ENCODE measurements at regions not wholly inside any gene's neighbourhood (a gene's known extent, or its start where the extent isn't known, plus 50 kb on each side); places are given as distances from the start of the nearest gene placed in this dataset.
"Not testable (repeated sequence)": the region's sequence is repeated elsewhere in the genome, so short reads cannot be mapped to it uniquely, and the experiment has no call there.

DNA sequence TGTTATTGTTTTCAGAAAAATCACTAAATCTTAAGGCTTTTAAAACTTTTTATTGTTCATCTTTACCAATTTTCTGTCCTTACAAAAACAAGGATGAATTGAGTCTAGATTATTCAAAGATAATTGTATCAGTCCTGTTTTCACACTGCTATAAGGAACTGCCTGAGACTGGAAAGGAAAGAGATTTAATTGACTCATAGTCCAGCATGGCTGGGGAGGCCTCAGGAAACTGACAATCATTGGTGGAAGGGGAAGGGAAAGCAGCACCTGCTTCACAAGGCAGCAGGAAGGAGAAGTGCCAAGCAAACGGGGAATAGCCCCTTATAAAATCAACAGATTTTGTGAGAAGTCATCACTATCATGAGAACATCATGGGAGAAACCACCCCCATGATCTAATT lies 455.6 kb upstream of the ZP4 start:
- ATAC-seq (no peak), DNase-seq (no peak)

- DNase-seq (no peak), ATAC-seq (no peak)
These were observed 455.1 kb upstream of the ZP4 start for GRCh38 chr1:238345837-238346236.

DNA sequence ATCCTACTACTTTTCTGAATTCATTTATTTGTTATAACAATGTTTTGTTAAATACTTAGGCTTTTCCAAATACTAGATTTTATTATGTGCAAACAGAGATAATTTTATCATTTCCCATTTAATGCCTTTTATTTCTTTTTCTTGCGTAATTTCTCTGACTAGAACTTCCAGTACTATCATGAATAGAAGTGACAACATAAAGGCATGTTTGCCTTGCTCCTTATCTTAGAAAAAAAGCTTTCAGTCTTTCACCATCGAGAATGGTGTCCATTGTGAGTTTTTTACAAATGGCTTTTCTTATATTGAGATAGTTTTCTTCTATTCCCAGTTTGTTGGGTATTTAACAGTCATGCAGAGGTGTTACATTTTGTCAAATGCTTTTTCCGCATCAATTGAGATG lies 453.1 kb upstream of the ZP4 start:
- DNase-seq (no peak), ATAC-seq (no peak)

DNA sequence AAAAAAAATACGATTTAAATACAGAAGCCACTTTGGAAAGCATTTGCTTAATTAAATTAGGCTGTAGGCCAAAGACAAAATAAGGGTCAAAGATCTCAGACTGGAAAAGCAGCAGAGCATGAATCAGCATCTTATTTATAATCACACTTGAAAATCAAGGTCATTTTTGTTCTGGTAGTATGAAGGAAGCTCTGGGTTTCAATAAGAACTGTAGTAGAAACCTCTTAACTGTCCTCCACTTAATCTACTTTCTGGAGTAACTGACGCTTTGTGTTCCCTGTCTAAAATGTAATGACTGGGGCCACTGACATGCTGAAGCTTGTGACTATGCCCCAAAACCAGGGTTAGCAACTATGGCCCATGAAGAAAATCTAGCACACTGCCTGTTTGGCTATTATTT lies 450.7 kb upstream of the ZP4 start:
- DNase-seq: no peak
- no peak for ATAC-seq

- no peak for ATAC-seq
- DNase-seq: no peak
These were observed 450.3 kb upstream of the ZP4 start for GRCh38 chr1:238340989-238341388.

GRCh38 chr1:238336531-238336930 lies 445.8 kb upstream of the ZP4 start:
- ATAC-seq (no peak), DNase-seq (no peak)

- no peak for DNase-seq
- ATAC-seq: no peak
These were observed 443.4 kb upstream of the ZP4 start for GRCh38 chr1:238334170-238334569.

GRCh38 chr1:238331557-238331956 lies 440.8 kb upstream of the ZP4 start:
- DNase-seq (no peak), ATAC-seq (no peak)

DNA sequence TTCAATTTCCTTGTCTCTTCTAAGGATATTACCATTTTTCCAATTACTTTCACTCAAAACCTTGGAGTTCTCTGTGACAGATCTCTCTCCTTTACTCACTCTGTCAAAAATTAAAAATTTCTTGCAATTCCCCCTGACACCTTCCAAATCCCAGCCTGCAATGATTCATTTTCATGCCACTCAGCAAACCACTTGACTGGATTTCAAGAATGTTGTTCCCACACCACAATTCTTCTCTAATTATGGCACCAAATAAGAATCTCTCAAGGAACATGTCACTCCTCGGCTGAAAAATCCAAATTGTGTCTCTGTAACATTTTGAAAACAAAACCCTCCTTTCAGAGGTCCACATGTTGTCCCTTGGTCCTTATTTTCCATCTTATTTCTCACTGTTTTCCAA lies 438.9 kb upstream of the ZP4 start:
- no peak for ATAC-seq
- DNase-seq: no peak

- ATAC-seq, DNase-seq: not testable (repeated sequence)
These were observed 436.3 kb upstream of the ZP4 start for GRCh38 chr1:238327033-238327432.

DNA sequence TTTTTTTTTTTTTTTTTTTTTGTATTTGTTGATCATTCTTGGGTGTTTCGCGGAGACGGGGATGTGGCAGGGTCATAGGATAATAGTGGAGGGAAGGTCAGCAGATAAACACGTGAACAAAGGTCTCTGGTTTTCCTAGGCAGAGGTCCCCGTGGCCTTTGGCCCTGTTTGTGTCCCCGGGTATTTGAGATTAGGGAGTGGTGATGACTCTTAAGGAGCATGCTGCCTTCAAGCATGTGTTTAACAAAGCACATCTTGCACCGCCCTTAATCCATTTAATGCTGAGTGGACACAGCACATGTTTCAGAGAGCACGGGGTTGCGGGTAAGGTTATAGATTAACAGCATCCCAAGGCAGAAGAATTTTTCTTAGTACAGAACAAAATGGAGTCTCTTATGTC lies 435.8 kb upstream of the ZP4 start:
- ATAC-seq, DNase-seq: not testable (repeated sequence)

GRCh38 chr1:238324211-238324864 lies 433.6 kb upstream of the ZP4 start:
- DNase-seq (no peak), ATAC-seq (no peak)

GRCh38 chr1:238323490-238323889 lies 432.8 kb upstream of the ZP4 start:
- DNase-seq: no peak
- no peak for ATAC-seq

GRCh38 chr1:238319957-238320356 lies 429.2 kb upstream of the ZP4 start:
- ATAC-seq: no peak
- DNase-seq: no peak

DNA sequence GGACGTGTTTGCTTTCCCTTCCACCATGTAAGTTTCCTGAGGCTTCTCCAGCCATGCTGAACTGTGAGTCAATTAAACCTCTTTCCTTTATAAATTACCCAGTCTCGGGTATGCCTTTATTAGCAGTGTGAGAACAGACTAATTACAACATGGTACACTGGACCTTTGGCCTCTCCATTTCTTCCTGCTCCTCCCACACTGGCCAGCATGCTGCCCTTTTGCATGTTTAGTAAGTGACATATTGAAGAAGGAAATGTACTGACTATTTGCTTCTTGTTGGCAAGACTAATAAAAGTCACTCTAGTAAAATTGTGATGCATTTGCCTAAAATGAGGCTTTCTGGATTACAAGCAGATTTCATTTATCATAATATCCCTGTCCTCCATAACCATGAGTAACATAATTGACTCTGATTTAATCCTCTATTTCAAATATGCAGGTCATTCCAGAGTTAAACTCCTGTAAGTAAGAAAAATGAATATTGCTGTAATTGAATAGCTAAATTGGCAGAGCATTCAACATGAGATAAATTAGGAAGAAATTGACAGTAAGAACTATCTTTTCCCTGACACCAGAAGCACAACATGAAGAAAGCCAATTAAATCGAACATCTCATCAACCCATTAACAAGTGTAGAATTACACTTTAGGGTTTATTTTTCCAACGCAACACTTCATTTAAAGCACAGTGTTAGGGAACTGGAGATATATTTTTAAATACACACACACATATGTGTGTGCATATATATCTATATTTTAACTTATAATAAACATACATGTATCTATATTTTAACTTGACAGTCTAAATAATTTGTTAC lies 427.8 kb upstream of the ZP4 start:
- DNase-seq: no peak

GRCh38 chr1:238312969-238313368 lies 422.2 kb upstream of the ZP4 start:
- DNase-seq (no peak), ATAC-seq (no peak)

More for the DNA sequence above, 427.8 kb upstream of the ZP4 start:
- no peak for ATAC-seq

DNA sequence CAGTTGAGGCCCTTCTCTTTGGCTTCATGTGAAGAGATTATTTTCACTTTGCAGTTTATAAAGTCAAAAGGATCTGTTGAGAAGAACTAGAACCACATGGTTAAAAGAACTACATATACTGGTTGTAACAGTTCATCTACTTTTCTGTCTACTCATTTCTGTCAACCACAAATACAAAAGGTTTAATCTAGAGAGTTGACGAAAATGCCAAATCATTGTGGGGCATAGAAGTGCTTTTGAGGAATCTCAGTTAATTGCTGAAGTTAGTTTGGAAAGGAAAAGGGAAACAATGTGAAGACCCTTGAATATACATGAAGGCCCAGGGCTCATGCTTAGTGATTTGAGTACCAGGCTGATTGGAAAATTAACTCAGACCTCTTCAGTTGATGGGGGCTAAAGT lies 415.7 kb upstream of the ZP4 start:
- no peak for DNase-seq
- ATAC-seq: no peak

- DNase-seq (no peak), ATAC-seq (no peak)
These were observed 411.9 kb upstream of the ZP4 start for GRCh38 chr1:238302646-238303045.

DNA sequence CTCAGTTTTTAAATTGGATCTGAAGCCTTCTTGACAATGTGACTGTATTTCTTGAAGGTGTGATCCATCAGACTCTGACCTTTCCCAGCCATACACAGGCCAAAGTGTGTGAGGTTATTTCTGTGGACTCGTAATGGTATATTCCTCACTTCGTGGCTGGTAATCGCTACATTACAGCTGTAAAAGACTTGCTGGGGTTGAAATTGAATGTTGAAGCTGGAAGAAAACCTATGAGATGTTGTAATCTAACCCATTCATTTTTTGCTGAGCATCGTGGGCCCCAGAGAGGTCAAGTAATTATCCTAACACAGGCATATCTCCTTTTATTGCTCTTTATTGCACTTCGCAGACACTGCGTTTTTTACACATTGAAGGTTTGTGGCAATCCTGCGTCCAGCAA lies 405.6 kb upstream of the ZP4 start:
- ATAC-seq: no peak
- DNase-seq: no peak

DNA sequence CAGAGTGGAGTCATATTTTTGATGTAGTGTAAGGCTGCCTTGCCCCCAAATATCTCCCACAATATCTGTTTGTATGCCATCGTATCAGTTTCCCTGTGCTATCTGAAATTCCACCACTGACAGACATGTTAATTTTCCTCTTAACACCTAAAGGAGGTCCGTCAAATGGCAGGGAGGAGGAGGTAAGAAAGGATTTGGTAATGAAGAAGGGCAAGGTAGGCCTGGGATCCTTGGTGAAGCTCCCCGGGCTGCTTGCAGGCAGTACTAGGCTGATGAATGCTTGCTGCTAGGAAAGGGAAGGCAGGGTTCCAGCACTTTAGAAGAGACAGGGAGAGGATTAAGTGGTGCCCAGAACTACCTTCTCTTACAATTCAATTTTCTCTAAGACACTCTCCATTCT lies 402.4 kb upstream of the ZP4 start:
- ATAC-seq: no peak
- DNase-seq: no peak

DNA sequence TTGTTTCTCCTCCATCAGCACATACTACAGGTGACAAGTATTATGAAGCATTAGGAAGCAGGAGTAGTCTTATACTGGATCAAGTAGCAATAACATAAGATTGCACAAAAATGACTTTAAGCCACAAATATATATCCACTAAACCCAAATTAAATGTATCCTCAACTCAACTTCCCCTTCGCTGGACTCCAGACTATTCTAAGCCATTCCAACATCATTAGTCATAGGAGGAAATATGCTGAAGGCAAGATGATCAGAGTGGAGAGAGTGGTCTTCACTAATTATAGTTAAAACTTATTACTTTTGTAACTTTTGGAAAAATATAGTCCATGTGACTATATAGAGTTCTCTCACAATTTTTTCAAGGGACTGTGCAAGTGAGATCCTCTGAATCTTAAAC lies 390.7 kb upstream of the ZP4 start:
- DNase-seq: no peak
- ATAC-seq: no peak

DNA sequence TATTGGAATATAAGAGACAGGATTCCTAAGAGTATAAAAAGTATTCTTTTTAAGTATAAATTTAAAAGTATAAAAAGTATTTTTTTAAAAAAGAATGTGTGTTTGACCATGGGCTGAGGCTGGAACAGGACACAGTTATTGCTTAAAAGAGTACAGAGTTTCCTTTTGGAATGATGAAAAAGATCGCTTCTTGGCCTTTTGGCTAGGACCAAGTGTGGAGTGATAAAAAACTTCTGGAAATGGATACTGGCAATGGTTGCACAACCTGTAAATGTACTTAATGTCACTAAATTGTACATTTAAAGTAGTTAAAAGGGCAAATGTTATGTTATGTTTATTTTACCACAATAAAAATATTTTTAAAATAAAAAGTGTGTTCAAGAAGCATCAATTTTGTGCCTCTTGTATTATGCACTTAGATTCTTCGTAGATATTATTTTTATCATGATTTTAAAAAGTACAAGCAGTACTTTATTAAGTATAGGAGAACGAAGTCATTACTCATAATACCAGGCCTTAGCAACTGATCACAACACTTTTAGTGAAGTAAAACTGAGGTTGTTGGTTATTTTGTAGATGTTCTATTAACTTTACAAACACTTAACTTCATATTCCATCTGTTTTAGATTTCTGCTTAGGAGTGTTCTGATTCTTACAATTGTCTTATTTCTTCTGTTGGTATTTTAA lies 389.1 kb upstream of the ZP4 start:
- no peak for DNase-seq
- ATAC-seq: no peak

DNA sequence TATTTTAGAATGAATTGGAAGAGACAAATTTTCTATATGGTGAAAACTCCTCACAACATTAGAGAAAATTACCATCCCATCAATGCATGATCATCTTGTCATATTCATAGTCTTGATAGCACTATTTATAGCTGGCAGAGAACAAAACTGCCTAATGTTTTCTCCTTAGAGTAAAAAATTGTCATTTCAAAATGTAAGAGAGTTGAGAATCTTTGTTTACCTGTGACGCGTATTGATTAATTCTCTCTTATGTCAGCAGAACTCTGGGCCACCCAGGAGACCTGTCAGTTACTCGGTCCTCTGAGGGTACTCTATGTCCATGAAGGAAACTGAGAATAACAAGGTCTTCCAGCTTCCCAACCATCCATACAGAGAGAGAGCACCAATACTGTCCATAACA lies 381.4 kb upstream of the ZP4 start:
- DNase-seq (no peak), ATAC-seq (no peak)

Measured in stimulated activated naive CD8-positive, alpha-beta T cell treated with anti-CD3 and anti-CD28 coated beads, Interleukin-15, Interleukin-2, amounts not matched to agents 100 U/mL and 50 U/mL, for 24 hours (primary cell).